Large intestine (tissue), 3 donors: ENCODE measurements at regions not wholly inside any gene's neighbourhood (a gene's known extent, or its start where the extent isn't known, plus 50 kb on each side); places are given as distances from the start of the nearest gene placed in this dataset.

Experiments
- DNase-seq, 2 donors: peaks; one replicate each; pipeline versions ENCODE4 v3.0.0 to v3.0.0-alpha.2; 2013
- H3K27ac ChIP-seq: one replicate; pipeline ENCODE4 v1.5.1; 2013; ENCODE audit warnings: low read length
- H3K27me3 ChIP-seq: 2 replicates; pipeline ENCODE4 v1.6.1; 2013; ENCODE audit warnings: low read length; ENCODE audit not compliant: control insufficient read depth, insufficient read depth
- H3K36me3 ChIP-seq: 2 replicates; pipeline ENCODE4 v1.6.1; 2013; ENCODE audit warnings: low read length; ENCODE audit not compliant: control insufficient read depth, insufficient read depth
- H3K4me1 ChIP-seq: one replicate; pipeline ENCODE4 v1.6.1; 2013; ENCODE audit warnings: low read length; ENCODE audit not compliant: control insufficient read depth, insufficient read depth
- H3K4me3 ChIP-seq: one replicate; pipeline ENCODE4 v1.5.1; 2013; ENCODE audit warnings: low read length
- H3K9me3 ChIP-seq: one replicate; pipeline ENCODE4 v1.6.1; 2013; ENCODE audit warnings: mild to moderate bottlenecking, low read depth, low read length, moderate library complexity; ENCODE audit not compliant: control insufficient read depth
- WGBS: methylation state at CpG from one replicate; pipeline ENCODE4 v1.1.5; 2013; ENCODE audit warnings: low lambda C conversion rate; ENCODE audit not compliant: insufficient coverage; 5-methylcytosine and 5-hydroxymethylcytosine counted together

DNA sequence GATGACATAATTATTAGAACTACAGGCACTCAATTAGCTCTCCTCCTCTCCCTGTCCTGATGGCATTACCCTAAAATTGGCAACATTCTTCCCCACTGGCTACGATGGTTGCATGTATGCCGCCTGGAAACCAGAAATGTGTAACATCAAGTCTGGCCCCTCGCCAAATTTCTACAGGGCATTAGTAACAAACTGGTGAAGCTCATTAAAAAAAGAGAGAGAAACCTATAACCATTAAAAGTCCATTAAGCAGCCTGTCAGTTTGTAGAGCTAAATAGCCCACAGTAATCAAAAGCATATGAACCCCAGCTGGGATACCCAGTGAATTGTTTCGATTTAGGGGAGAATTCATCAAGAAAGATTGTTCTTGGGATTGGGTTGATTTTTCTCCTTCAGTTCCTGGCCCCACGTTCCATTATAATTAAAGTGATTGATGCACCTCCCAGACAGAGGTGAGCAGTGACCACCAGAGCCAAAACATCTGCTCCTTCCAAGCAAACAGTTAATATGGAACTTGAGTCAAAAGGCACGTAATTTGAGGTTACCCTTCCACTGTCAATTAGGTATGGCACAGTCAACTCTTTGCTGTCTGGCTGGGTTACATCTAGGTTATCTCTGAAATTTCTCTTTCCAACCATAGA is 208.6 kb downstream of the C1D start:
- H3K4me1 ChIP-seq: no peaks in the 10 kb centered on the region
- no peaks in the 10 kb centered on the region for H3K9me3 ChIP-seq
- WGBS: no CpG with 5 or more reads among the region's 6 CpGs
- no peaks in the 10 kb centered on the region for H3K36me3 ChIP-seq
- no peak overlapping the region for H3K4me3 ChIP-seq
- H3K27ac ChIP-seq: no peak overlapping the region
- no peak for DNase-seq
- no peaks in the 10 kb centered on the region for H3K27me3 ChIP-seq

DNA sequence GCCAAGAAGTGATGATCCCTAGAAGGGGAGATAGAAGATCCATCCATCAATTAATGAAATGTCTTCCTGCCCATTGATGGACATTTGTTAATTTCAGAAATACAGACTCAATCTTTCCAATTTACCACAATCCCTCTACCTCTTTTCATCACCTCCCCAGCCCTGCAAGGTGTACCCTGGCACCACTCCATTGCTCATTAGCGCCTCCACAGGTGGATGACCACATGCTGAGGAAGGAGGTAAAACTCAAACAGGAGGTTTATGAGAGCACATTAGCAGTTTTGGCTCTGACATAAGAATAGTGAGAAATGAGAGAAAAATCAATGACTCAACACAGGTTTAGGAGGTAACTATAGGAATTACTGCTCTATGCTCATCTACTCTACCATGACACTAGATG is 208.0 kb downstream of the C1D start:
- no CpG with 5 or more reads among the region's 1 CpG for WGBS
- no peaks in the 10 kb centered on the region for H3K9me3 ChIP-seq
- H3K4me1 ChIP-seq: no peaks in the 10 kb centered on the region
- H3K27ac ChIP-seq: no peak overlapping the region
- no peak for DNase-seq
- no peaks in the 10 kb centered on the region for H3K36me3 ChIP-seq
- no peaks in the 10 kb centered on the region for H3K27me3 ChIP-seq
- H3K4me3 ChIP-seq: no peak overlapping the region

GRCh38 chr2:67856866-67857265 is 205.9 kb downstream of the C1D start:
- no peaks in the 10 kb centered on the region for H3K9me3 ChIP-seq
- WGBS: 60% methylated on average over 1 of the region's 3 CpGs
- H3K27me3 ChIP-seq: no peaks in the 10 kb centered on the region
- H3K4me1 ChIP-seq: no peaks in the 10 kb centered on the region
- no peaks in the 10 kb centered on the region for H3K36me3 ChIP-seq
- DNase-seq: no peak
- no peak overlapping the region for H3K27ac ChIP-seq
- H3K4me3 ChIP-seq: no peak overlapping the region

- no peak overlapping the region for H3K27ac ChIP-seq
- H3K4me3 ChIP-seq: no peak overlapping the region
- DNase-seq: no peak
- no peaks in the 10 kb centered on the region for H3K9me3 ChIP-seq
- 100% methylated on average over 2 of the region's 4 CpGs for WGBS
- no peaks in the 10 kb centered on the region for H3K27me3 ChIP-seq
- H3K4me1 ChIP-seq: no peaks in the 10 kb centered on the region
- no peaks in the 10 kb centered on the region for H3K36me3 ChIP-seq
These were observed 205.0 kb downstream of the C1D start for GRCh38 chr2:67857836-67858235.

DNA sequence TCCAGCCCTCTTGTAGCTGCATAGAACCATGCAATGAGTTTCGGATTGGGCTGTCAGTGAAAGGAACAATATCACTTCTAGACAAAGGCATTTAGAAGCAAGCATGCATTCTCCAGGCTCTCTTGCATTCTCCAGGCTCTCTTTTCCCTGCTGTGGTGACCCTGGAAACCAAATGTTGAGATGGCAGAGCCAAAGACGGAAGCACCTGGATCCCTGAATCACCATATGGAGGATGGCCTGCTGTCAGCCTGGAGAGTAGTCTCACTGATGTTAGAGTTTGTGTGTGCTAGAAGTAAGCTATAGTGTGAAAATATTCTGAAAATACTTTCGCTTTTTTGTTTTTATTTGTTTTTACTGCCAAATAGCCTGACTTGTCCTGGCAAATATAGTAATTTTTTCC is 203.9 kb downstream of the C1D start:
- no peak overlapping the region for H3K27ac ChIP-seq
- DNase-seq: no peak
- no peaks in the 10 kb centered on the region for H3K9me3 ChIP-seq
- no peaks in the 10 kb centered on the region for H3K27me3 ChIP-seq
- H3K4me1 ChIP-seq: no peaks in the 10 kb centered on the region
- 100% methylated on average over 1 of the region's 3 CpGs for WGBS
- H3K36me3 ChIP-seq: no peaks in the 10 kb centered on the region
- H3K4me3 ChIP-seq: no peak overlapping the region

DNA sequence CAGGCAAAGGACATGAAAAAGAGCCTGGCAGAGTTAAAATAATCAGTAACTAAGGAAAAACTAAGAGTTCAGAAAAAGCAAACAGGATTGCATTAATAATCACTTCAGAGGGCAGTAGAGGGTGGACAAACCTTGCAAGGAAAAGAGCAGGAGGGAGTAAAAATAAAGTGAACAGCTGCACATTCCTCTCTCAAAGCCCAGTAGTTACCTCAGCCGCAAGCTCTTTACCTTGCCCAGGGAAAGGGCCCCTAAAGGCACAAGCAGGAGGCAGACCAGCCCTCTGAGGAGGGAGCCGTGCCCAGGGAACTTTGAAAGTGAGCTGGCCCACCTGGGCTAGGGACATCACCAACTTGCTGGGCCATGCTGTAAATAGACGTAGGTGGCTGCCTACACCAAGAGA is 196.9 kb downstream of the C1D start:
- Histone ChIP-seq H3K4me3 (no peak overlapping the region), H3K27me3 (no peaks in the 10 kb centered on the region), H3K9me3 (no peaks in the 10 kb centered on the region), H3K36me3 (no peaks in the 10 kb centered on the region), H3K27ac (no peak overlapping the region), H3K4me1 (no peaks in the 10 kb centered on the region)
- WGBS: no CpG with 5 or more reads among the region's 3 CpGs
- DNase-seq: no peak

DNA sequence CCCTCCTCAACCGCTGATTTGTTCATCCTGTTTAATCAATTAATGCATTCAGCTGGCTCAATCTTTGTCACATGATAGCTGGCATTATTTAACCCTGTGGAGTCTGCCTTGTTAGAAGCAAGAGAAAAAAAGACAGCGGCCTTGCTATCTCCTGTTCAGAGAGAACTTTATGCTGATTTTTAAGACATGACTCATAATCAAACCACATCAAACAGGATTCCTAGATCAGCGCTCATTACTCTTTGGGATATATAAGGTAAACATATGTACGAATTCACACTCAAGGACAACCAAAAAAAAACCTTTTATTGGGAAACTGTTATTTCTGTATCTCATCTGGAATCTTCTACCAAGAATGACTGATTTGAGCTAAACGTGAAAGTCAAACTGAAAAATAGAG is 195.1 kb downstream of the C1D start:
- no peaks in the 10 kb centered on the region for H3K27me3 ChIP-seq
- peaks cover 12% of the 10 kb centered on the region for H3K4me1 ChIP-seq
- WGBS: 51% methylated on average over 4 of the region's 5 CpGs
- no peak overlapping the region for H3K27ac ChIP-seq
- H3K4me3 ChIP-seq: no peak overlapping the region
- H3K9me3 ChIP-seq: no peaks in the 10 kb centered on the region
- DNase-seq: no peak
- H3K36me3 ChIP-seq: no peaks in the 10 kb centered on the region

DNA sequence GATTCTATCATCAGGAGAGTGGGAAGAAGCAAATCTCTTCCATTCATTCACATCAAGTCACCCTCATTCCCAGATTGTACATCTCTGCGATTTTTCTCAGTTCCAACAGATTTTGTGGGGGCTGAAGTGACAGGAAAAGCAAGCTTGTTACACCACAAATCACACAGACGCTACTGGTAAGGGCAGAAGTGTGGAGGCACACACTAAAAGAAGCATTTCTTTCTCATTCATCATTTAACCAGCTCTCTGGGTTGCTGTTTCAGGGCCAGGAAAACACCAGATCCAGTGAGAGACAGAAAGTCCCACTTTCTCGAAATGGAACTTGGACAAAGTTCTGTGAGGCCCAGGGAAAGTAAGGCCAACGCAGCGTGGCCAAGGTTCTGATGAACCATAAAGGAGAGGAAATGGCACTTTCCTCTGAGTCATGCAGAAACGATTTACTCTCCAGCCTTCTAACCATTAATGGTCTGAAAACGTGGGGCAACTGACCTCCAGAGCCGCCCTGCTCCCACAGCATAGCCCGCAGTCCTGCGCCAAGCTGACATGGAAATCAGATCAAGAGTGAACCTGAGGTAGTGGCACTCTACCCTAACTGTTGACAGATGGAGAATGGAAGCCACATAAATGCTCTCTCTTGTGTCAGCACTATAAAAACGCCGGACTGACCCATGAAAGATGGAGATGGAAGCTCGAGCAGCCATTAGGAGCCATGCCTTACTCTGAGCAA is 191.0 kb downstream of the C1D start:
- DNase-seq: peak; percentile 71 to 81
- H3K27ac ChIP-seq: peak overlapping the region; percentile 30
- no peaks in the 10 kb centered on the region for H3K27me3 ChIP-seq
- H3K36me3 ChIP-seq: no peaks in the 10 kb centered on the region
- peaks cover 12% of the 10 kb centered on the region for H3K4me1 ChIP-seq
- no CpG with 5 or more reads among the region's 13 CpGs for WGBS
- H3K9me3 ChIP-seq: no peaks in the 10 kb centered on the region
- no peak overlapping the region for H3K4me3 ChIP-seq

- no peaks in the 10 kb centered on the region for H3K36me3 ChIP-seq
- WGBS: no CpG with 5 or more reads among the region's 2 CpGs
- no peak for DNase-seq
- no peaks in the 10 kb centered on the region for H3K27me3 ChIP-seq
- H3K27ac ChIP-seq: no peak overlapping the region
- peaks cover 12% of the 10 kb centered on the region for H3K4me1 ChIP-seq
- no peak overlapping the region for H3K4me3 ChIP-seq
- H3K9me3 ChIP-seq: no peaks in the 10 kb centered on the region
These were observed 190.3 kb downstream of the C1D start for GRCh38 chr2:67872481-67872880.

DNA sequence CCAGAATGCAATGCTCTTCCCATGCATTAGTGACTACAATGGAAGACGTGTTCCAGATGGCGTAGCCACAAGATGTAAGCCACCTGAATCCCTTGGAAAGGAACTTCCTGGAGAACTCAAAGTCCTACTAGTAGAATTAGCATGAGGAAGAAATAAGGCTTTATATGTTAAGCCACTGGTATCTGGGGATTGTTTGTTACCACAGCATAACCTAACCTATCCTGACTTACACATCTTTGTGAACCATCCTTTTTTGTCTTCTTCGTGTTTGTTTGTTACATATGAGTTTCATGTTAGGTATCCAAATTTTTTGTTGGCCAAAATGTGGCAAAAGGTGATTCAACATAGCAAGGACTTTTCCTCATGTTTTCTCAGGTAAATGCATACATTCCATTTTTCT is 188.9 kb downstream of the C1D start:
- no peak for DNase-seq
- H3K4me3 ChIP-seq: no peak overlapping the region
- H3K27me3 ChIP-seq: no peaks in the 10 kb centered on the region
- no peaks in the 10 kb centered on the region for H3K36me3 ChIP-seq
- H3K4me1 ChIP-seq: peaks cover 12% of the 10 kb centered on the region
- WGBS: 100% methylated on average over 2 of the region's 3 CpGs
- no peaks in the 10 kb centered on the region for H3K9me3 ChIP-seq
- no peak overlapping the region for H3K27ac ChIP-seq

GRCh38 chr2:67876176-67876575 is 186.6 kb downstream of the C1D start:
- Histone ChIP-seq H3K4me3 (no peak overlapping the region), H3K9me3 (no peaks in the 10 kb centered on the region), H3K27me3 (no peaks in the 10 kb centered on the region), H3K36me3 (no peaks in the 10 kb centered on the region), H3K27ac (no peak overlapping the region), H3K4me1 (peaks cover 9% of the 10 kb centered on the region)
- DNase-seq: no peak
- 100% methylated on average over 1 of the region's 3 CpGs for WGBS
